ENCODE measurements at regions not wholly inside any gene's neighbourhood (a gene's known extent, or its start where the extent isn't known, plus 50 kb on each side); places are given as distances from the start of the nearest gene placed in this dataset.
"Not testable (repeated sequence)": the region's sequence is repeated elsewhere in the genome, so short reads cannot be mapped to it uniquely, and the experiment has no call there.

DNA sequence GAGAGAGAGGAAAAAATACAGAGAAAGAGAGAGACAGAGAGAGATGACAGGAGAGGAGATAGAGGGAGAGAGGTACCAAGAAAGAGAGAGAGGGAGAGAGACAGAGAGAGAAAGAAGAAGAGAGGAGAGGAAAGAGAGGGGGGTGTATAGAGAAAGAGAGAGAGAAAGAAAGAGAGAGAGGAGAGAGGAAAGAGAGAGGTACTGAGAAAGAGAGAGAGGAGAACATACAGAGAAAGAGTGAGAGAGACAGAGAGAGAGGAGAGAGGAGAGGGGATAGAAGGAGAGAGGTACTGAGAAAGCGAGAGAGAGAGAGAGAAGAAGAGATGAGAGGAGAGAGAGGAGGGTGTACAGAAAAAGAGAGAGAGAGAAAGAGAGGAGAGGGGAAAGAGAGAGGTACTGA is 269.4 kb downstream of the CRLF2 start:
- no peak for DNase-seq

DNA sequence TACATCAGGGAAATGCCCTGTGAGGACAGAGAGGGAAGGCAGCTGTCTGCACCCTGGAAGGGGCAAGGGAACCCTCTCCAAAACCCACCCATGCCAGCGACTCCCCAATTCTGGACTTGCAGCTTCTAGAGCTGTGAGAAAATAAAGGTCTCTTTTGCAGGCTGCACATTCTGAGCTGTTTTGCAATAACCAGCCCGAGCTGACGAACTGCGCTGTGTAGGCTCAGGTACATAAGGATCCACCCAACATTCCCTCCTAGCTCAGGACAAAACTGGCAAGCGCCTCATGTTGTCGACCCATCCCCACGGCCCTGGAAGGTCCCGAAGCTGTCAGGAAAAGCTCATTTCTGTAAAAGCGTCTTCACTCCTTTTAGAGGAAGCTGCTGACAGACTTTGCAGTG is 271.8 kb downstream of the CRLF2 start:
- no peak for DNase-seq

DNA sequence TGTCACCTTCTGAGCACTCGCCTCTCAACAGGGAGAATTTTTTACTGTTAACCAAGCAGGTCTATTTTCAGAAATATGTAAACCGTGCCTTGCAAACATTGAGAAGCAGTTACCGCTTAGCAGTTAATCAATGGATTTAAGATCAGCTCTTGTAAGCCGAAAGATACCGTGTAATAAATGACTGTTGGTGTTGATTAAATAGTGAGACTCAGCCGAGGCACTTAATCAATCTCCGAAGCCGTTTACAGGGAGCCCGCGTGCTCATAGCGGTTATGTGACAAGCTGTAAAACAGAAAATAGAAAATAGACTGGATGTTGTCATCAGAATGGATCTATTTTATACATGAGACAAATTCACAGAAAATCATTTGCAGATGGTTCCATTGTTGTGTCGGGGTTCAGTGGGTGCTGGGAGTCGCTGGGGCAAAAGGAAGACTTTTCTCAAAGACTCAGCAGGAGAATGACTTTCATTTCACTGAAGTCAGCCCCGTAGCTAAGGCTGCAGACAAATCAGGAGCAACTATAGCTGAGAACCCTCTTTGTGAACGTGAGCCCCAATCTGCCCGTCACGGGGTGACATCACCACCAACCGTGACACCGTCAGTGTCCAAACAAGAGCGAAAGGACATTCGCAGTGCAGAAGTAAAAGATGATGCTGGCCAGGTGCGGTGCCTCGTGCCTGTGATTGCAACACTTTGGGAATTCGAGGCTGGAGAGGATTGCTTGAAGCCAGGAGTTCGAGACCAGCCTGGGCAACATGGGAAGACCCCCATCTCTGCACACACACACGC is 275.3 kb downstream of the CRLF2 start:
- no peak for DNase-seq

DNA sequence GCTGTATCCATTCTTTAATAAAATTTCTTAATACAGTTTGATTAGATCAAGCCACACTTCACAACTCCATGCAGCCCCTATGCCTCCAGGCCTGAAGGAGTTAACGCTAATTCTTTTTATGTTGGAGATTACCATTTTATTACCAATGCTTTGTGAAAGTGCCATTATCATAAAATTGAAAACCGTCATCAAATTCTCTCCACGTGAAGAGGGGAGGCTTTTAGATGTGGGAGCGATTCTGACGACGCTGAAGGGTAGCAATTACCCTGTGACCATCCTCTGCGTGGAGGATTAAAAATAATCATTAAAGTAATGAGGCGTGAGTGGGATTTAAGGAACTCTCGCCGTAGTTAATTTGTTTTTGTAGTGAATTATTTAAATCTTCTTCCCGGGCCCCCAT is 278.8 kb downstream of the CRLF2 start:
- no peak for DNase-seq

DNA sequence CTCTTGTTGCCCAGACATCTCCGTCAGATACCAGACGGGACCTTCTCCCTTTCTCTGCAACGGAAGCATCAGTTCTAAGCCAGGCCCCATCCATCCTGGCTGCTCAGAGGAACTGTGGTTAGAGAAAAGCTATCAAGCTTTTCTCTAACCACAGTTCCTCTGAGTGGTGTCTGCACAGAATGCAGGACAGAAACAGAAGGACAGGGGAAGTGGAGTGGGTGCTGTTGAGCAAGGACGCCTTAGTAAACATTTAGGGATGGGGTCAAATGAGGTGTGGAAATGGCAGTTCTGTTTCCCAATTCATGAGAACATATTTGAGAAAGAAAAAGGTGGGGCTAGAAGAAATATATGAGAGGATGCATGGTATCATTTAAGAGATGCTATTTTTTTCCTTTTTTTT is 283.8 kb downstream of the CRLF2 start:
- no peak for DNase-seq

DNA sequence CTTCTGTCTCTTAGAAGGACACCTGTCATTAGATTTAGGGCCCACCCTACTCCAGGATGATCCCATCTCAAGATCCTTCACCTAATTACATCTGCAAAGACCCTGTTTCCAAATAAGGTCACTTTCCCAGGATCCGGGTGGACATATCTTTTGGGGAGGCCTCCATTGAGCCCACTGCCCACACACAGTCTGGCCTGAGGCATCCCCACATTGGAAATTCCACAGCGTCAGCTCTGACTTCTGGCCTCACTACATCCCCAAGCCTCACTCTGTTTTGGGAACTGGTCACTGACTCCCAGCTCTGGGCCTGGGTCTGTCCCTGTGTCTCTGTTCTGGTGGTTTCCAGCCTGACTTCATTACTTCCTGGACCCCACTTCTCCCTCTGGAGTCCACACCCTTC is 285.5 kb downstream of the CRLF2 start:
- DNase-seq: no peak

DNA sequence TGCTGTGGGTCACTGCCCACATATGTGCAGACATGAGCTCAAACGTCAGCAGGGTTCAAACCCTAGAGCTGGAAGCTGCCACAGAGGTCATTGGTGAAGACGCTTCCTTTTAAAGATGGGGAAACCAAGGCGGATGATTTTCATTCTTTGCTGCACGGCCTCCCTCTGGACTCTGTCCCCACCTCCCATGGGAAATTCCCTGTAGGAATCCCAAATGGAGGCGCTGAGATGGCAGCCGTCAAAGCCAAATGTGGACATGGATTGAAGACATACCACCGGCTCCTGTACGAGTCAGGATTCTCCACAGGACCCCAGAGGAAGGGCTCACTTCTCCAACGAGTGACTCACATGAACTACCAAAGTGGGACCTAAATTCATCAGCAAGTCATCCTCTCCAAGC is 286.4 kb downstream of the CRLF2 start:
- DNase-seq: no peak

DNA sequence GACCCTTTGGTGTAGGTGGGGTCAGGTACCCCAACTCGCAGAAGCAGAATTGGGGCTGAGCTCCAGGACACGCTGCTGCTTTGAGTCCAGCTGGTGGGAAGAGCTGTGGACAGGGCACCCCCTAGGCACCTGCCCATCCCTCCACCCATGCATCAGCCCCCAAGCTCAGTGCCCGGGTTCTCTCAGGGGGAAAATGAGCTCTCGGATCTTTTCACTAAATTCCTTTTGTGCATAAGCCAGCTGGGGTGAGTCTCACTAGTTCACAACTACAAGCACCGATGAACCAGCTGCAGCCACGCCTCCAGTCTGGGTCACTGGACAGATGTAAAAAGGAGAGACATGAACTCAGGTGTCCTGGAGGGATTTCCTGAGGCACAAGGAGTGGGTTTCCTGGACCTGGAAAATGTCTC is 286.8 kb downstream of the CRLF2 start:
- no peak for DNase-seq

DNA sequence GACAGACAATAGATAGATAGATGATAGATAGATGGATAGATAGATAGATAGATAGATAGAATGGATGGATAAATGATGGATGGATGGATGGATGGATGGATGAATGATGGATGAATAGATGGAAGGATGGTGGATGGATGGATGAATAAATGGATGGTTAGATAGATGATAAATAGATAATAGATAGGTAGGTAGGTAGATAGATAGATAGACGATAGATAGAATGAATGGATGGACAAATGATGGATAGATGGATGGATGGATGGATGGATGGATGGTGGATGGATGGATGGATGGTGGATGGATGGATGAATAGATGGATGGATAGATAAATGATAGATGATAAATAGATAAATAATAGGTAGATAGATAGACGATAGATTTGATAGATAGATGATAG is 287.4 kb downstream of the CRLF2 start:
- no peak for DNase-seq

DNA sequence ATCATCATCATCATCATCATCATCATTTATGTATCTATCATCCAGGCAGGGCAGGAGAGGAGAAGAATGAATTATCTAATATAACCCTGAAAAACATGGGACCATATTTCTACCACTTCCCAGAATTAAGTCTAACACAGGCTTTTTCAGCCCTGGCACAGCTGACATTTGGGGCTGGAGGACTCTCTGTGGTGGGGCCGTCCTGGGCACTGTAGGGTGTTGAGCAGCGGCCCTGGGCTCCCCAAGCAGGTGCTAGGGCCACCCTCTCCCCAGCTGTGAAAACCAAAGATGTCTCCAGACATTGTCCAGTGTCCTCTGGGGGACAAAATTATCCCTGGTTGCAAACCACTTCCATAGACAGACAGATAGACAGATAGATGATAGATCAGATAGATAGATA is 288.4 kb downstream of the CRLF2 start:
- no peak for DNase-seq

DNA sequence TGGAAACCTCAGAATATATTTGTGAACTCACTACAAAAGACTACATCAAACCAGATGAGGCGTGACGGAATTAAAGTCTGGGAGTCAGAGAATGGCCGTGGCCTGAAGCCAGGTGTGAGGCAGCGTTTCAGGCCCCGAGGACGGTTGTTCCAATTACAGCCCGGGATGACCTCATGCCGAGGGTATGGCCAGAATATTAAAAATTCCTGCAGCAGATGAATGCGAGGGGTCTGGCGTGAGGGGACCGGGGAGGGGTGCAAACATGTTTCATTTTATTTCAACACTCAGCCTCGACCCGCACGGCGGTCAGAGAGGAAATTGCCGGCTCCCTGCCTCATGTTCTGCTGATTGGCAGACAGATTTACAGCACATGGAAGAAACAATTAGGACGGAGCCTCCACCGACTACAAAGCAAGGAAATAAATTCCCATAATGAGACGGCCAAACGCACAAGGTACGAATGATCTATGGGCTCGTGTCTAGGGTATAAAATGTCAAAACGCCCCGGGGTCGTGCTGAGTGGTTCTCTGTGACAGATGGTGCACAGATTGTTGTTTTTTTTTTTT is 289.7 kb downstream of the SHOX start:
- DNase-seq: no peak

DNA sequence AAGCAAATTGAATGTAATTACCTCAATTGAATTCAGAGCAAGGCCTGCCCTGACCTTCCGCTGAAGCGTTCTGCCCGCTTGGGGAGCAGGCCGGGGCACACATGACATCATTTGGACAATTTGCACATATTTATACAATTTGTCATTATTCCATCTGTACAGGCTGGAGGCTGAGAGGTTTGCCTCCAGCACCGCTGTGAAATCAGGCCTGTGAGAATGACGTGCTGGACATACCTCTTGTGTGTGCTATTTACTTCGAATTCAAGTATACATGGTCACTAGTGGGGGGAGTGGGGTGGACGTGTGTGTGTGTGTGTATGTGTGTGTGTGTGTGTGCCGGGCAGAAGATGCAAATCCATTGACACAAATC is 285.6 kb downstream of the SHOX start:
- no peak for DNase-seq

DNA sequence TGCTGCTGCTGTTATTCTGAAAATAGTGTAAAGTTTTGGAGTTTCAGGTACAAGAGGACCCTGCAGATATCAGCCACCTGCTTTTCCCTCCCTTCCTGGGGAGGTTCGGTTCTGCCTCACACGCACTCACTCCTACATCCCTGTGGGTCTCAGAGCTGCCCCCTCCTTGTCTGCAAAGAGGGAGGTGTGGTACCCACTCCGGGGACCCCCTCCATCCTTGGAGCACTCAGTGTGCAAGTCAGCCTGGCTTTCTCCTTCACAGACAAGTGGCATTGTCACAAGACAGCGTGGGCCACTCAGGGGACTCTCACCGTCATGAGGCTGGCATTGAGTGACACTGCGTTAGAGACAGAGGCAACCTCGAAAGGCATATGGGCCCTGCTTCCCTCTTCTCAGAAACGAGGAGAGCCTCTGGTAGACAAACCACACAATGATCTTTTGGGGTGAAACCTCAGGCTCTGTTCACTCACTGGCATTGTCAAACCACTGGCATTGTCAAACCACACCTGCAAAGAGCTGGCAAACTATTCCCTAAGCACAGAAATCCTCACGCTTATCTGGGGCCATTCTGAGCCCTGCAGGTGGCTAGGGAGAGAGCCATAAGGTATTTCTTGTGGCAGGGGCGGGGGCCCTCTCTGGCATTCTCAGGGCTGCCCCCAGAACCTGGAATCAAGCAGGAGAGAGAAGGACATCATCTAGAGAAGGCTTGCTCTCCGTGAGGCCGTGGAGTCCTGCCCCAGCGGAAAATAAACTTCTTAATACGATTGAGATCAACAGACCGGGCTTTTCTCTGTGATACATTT is 285.0 kb downstream of the SHOX start:
- no peak for DNase-seq

DNA sequence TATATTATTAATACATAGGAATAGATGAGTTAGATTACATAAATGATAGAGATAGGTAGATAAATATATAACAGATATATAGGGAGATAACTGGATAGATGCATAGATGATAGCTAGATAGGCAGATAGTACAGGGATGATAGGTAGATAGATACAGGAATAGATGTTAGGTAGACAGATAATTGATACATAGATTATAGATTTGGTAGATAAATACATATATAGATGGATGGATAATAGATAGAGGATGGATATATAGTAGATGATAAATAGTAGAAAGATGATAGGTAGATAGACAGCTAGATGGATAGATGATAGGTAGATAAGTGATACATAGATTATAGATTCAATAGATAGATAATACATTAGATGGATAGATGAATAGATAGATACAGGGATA is 283.6 kb downstream of the SHOX start:
- DNase-seq: no peak

DNA sequence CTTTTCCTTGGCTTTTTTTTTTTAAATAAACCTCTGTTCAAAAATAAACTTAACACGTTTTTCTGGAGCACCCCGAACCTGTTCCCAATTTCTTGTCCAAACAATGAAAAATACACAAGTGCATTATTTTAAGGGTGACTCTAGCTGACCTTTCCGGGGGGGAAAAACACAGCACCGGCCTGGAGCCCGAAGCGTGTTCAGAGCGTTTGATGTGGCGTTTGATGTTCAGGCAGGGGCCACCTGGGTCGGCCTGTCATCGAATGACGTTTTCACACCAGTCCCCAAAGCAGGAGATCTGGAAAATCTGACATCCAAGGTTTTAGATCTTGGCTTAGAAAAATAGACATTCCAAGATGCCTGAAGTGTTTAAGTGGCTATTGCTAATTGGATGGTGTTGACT is 282.1 kb downstream of the SHOX start:
- DNase-seq: no peak

DNA sequence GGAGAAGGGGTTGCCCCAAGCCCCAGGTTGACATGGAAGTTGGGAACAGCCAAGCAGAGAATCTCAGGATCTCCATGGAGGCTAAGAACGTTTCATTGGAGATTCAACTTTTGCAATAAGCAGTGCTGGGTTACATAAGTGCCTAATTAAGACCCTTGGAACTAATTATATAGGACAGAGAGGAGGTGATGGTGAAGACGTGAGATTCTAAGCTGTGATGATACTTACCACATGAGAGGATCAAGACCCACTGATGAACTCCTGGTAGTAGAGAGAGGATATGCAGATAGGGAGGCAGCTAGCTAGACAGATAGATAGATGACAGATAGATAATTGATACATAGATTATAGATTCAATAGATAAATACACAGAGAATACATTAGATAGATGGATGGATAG is 278.5 kb downstream of the SHOX start:
- not testable (repeated sequence) for DNase-seq

DNA sequence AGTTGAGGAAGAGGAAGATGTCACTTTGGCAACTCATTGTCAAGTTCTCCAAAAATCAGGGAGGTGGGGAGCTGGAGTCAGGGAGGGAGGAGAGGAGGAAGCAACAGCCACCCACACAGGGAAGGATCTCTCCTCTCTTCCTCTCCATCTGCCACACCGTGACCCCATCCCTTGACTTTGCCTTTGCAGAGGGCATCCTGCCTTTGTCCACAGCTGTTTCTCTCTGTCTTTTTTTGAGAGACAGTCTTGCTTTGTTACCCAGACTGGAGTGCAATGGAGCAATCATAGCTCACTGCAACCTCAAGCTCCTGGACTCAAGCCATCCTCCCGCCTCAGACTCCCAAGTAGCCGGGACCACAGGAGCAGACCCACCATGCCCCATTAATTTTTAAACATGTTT is 276.0 kb downstream of the SHOX start:
- DNase-seq: no peak

DNA sequence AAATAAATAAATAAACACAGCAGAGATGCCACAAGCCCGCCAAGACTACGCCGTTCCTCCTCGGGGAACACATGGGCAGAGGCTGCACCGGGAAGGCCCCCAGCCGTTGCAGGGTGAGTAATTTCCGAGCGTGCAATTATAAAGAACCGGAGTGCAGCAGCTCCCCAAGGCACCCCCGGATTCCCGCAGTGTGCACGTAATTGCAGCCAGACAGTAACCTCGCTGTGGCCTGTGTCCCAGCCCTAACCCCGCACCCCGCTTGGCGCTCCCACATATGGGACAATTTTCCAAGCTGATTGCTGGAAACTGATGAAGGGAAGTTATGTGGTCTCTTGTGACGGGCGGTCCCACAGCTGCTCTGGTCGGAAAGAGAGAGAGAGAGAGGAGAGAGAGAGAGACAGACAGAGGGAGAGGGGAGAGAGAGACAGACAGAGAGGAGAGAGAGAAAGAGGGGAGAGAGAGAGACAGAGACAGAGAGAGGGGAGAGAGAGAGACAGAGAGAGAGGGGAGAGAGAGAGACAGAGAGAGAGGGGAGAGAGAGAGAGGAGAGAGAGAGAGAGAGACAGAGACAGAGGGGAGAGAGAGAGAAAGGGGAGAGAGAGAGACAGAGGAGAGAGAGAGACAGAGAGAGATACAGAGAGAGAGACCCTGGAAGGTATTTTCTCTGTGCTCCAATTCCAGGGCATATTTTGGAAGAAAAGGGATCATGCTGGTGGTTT is 275.4 kb downstream of the SHOX start:
- no peak for DNase-seq

DNA sequence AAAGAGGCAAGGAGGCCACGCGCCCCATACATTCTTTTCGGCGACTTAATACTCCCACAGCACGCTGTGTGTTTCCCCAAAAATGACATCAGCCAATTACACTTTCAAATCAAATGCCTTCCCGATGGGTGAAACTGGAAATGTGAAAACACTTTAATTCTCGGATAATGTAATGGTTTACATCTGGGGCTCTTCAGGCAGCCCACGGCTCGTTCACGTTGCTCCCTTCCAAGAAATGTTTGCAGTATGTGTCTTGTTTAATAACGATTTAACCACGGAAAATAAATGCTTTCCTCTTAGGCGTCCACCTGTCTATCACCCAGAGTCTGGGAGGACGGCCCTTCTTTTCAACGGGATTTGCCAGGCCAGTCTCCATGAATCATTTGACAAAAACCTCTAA is 272.5 kb downstream of the SHOX start:
- DNase-seq: no peak

DNA sequence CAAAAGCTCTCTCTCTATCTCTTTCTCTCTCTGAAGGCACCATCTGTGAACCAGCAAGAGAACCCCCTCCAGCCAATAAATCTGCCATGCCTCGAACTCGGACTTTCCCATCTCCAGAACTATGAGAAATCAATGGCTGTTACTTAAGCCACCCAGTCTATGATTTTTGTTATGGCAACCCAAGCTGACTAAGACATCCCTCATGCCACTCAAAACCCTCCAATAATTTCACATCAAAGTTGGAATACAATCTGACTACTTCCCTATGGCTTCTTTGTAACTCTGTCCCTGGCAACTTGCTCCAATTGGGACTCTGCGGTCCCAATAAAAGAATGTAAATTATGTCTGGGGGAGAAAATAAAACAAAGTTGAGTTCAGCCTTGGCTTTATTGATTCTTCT is 265.7 kb downstream of the SHOX start:
- DNase-seq: no peak

DNA sequence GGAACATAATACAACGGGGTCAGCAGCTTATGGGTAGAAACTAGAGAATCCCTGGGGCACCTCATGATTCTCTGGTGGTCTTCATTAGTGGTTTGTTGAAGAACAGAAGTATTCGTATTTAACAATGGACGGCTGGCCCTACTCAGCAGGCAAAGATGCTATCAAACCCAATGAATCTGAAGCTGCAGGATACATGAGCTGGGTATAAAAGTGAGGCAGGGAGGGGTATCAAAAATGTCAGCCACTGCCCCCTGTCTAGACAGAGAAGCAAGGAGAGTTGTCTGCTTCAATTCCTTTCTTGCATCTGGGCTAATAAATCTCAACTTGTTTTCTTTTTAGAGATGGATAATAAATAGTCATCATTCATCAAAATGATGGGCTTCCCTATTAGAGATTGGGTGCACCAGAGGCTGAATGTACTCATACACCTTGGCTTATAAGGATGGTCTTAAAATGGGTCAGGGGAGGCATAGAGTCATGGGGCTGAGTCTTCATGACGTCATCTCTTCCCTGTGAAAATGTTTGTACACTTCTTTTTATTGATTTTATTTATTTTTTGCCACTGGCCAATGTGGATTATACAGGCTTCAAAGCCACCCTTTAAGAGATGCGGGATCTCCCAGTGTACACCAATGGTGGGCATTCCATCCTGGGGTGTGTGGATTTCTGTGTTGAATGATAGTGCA is 259.5 kb downstream of the SHOX start:
- no peak for DNase-seq

DNA sequence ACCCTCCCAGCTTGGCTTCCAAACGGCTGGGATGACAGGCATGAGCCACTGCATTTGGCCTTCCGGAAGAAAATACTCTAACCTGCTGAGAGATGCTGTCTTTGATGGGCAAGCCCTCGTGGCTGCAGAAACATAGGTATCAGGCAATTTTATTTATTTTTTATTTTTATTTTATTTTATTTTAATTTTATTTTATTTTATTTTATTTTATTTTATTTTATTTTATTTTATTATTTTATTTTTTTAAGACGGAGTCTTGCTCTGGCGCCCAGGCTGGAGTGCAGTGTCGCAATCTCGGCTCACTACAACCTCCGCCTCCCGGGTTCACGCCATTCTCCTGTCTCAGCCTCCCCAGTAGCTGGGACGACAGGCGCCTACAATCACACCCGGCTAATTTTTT is 257.1 kb downstream of the SHOX start:
- DNase-seq: not testable (repeated sequence)

DNA sequence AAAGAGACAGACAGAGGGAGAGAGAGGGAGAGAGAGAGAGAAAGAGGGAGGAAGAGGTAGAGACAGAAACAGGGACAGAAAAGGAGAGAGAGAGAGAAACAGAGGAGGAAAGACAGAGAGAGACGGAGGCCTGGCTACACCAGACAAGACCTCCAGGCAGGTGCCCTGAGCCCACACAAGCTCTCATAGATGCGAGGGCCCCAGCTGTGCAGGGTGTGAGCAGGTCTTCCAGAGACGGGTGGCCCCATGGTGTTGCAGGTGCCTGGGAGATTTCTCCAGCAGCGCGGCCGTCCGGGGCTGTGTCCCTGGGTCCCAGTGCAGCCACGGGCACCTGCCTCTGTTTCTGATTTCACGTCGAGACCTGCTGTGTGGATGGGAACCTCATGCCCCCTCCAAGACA is 253.0 kb downstream of the SHOX start:
- DNase-seq: no peak

Data from CD4-positive, alpha-beta T cell treated with Interferon gamma for 1 hour (primary cell).